ENCODE measurements at regions not wholly inside any gene's neighbourhood (a gene's known extent, or its start where the extent isn't known, plus 50 kb on each side); places are given as distances from the start of the nearest gene placed in this dataset.

DNA sequence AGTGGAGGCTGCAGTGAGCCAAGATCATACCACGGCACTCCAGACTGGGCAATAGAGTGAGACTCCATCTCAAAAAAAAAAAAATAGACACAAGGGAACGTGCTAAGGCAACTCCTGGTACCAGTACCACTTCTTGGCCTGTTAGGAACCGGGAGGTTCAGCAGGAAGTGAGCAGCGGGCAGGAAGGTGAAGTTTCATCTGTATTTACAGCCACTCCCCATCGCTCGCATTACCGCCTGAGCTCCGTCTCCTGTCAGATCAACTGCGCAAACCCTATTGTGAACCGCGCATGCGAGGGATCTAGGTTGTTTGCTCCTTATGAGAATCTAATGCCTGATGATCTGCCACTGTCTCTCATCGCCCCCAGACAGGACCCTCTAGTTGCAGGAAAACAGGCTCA, 69.9 kb upstream of the FOXK1 start:
- TF ChIP-seq, protein P1, sequence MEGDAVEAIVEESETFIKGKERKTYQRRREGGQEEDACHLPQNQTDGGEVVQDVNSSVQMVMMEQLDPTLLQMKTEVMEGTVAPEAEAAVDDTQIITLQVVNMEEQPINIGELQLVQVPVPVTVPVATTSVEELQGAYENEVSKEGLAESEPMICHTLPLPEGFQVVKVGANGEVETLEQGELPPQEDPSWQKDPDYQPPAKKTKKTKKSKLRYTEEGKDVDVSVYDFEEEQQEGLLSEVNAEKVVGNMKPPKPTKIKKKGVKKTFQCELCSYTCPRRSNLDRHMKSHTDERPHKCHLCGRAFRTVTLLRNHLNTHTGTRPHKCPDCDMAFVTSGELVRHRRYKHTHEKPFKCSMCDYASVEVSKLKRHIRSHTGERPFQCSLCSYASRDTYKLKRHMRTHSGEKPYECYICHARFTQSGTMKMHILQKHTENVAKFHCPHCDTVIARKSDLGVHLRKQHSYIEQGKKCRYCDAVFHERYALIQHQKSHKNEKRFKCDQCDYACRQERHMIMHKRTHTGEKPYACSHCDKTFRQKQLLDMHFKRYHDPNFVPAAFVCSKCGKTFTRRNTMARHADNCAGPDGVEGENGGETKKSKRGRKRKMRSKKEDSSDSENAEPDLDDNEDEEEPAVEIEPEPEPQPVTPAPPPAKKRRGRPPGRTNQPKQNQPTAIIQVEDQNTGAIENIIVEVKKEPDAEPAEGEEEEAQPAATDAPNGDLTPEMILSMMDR (IDR thresholded peaks at IDR 0.05 in 2 of 3, conservative IDR thresholded peaks at IDR 0.05 in 1 of 3; ENCODE audit: insufficient read depth in 2 of 3, low read depth in 1 of 3, low read length in 3 of 3): no peak
- TF ChIP-seq, protein P2, sequence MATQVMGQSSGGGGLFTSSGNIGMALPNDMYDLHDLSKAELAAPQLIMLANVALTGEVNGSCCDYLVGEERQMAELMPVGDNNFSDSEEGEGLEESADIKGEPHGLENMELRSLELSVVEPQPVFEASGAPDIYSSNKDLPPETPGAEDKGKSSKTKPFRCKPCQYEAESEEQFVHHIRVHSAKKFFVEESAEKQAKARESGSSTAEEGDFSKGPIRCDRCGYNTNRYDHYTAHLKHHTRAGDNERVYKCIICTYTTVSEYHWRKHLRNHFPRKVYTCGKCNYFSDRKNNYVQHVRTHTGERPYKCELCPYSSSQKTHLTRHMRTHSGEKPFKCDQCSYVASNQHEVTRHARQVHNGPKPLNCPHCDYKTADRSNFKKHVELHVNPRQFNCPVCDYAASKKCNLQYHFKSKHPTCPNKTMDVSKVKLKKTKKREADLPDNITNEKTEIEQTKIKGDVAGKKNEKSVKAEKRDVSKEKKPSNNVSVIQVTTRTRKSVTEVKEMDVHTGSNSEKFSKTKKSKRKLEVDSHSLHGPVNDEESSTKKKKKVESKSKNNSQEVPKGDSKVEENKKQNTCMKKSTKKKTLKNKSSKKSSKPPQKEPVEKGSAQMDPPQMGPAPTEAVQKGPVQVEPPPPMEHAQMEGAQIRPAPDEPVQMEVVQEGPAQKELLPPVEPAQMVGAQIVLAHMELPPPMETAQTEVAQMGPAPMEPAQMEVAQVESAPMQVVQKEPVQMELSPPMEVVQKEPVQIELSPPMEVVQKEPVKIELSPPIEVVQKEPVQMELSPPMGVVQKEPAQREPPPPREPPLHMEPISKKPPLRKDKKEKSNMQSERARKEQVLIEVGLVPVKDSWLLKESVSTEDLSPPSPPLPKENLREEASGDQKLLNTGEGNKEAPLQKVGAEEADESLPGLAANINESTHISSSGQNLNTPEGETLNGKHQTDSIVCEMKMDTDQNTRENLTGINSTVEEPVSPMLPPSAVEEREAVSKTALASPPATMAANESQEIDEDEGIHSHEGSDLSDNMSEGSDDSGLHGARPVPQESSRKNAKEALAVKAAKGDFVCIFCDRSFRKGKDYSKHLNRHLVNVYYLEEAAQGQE (IDR thresholded peaks at IDR 0.05; ENCODE audit: borderline replicate concordance): no peak
- TF ChIP-seq, protein P2 (CRISPR knock-in tag; IDR thresholded peaks at IDR 0.05; ENCODE audit: low read depth): no peak
- no peak for TF ChIP-seq HNRNPLL (IDR thresholded peaks at IDR 0.05; ENCODE audit: low read depth, low read length, poor library complexity, severe bottlenecking)

Data from K562 (cell line).